Fibroblast of lung (primary cell): ENCODE measurements at regions not wholly inside any gene's neighbourhood (a gene's known extent, or its start where the extent isn't known, plus 50 kb on each side); places are given as distances from the start of the nearest gene placed in this dataset.

Experiments used
- DNase-seq, 2 donors: peaks; one replicate each; pipeline versions ENCODE4 v3.0.0 to v3.0.0-alpha.2; 2010; ENCODE audit warnings: low read depth in 2 of 2
- H2AFZ ChIP-seq: 2 replicates; pipeline ENCODE4 v1.5.1; 2012; ENCODE audit warnings: low read length, control low read depth, inconsistent platforms
- H3K27ac ChIP-seq: 2 replicates; pipeline ENCODE4 v1.5.1; 2011; ENCODE audit warnings: low read length, control low read depth; ENCODE audit not compliant: insufficient read depth
- H3K27me3 ChIP-seq: 2 replicates; pipeline ENCODE4 v1.5.1; 2011; ENCODE audit warnings: mild to moderate bottlenecking, low read length; ENCODE audit not compliant: control insufficient read depth, insufficient read depth
- H3K36me3 ChIP-seq: 2 replicates; pipeline ENCODE4 v1.5.1; 2011; ENCODE audit warnings: low read length; ENCODE audit not compliant: control insufficient read depth, insufficient read depth
- H3K4me1 ChIP-seq: 2 replicates; pipeline ENCODE4 v1.5.1; 2011; ENCODE audit warnings: low read length; ENCODE audit not compliant: control insufficient read depth, insufficient read depth; ENCODE audit errors: extremely low read depth
- H3K4me2 ChIP-seq: 2 replicates; pipeline ENCODE4 v1.5.1; 2011; ENCODE audit warnings: low read length, control low read depth; ENCODE audit not compliant: insufficient read depth; ENCODE audit errors: extremely low read depth
- H3K4me3 ChIP-seq, 4 experiments: fragments of 200-600 bp in 1 of 4; sonication (generic) in 1 of 4; replicated peaks in 1 of 4; 2 replicates each; pipeline ENCODE4 v1.5.1; 2011 to 2016; ENCODE audit warnings: low read length in 4 of 4, low read depth in 3 of 4, mild to moderate bottlenecking in 3 of 4, control low read depth in 2 of 4, inconsistent platforms in 1 of 4, mixed read lengths in 1 of 4; ENCODE audit not compliant: insufficient read depth in 1 of 4; ENCODE audit errors: control extremely low read depth in 1 of 4
- H3K79me2 ChIP-seq: 2 replicates; pipeline ENCODE4 v1.5.1; 2012; ENCODE audit warnings: mild to moderate bottlenecking, low read length, inconsistent platforms; ENCODE audit not compliant: control insufficient read depth, insufficient read depth
- H3K9ac ChIP-seq: 2 replicates; pipeline ENCODE4 v1.5.1; 2011; ENCODE audit warnings: mild to moderate bottlenecking, low read length, control low read depth; ENCODE audit not compliant: insufficient read depth
- H3K9me3 ChIP-seq: 2 replicates; pipeline ENCODE4 v1.5.1; 2012; ENCODE audit warnings: low read depth, low read length; ENCODE audit not compliant: control insufficient read depth, insufficient read depth
- H4K20me1 ChIP-seq: 2 replicates; pipeline ENCODE4 v1.5.1; 2011; ENCODE audit warnings: low read length; ENCODE audit not compliant: control insufficient read depth, insufficient read depth; ENCODE audit errors: extremely low read depth
- CTCF ChIP-seq, 2 donors: IDR thresholded peaks in 1 of 2; conservative IDR thresholded peaks in 1 of 2; 1 replicate in 1 of 2; 2 replicates in 1 of 2; pipeline ENCODE4 v1.5.1; 2011 to 2012; ENCODE audit warnings: low read length in 2 of 2, control low read depth in 1 of 2, inconsistent platforms in 1 of 2, low read depth in 1 of 2, mild to moderate bottlenecking in 1 of 2
- EZH2 ChIP-seq: IDR thresholded peaks from 2 replicates; pipeline ENCODE4 v1.5.1; 2012; ENCODE audit warnings: low read length, control low read depth, mild to moderate bottlenecking; ENCODE audit errors: missing control alignments

GRCh38 chr21:19577381-19577780 lies 1173.8 kb upstream of the TMPRSS15 start:
- no peak overlapping the region for H3K27ac ChIP-seq
- TF ChIP-seq EZH2 = no peak
- TF ChIP-seq CTCF (conservative IDR thresholded peaks at IDR 0.05 in 1 of 2, IDR thresholded peaks at IDR 0.05 in 1 of 2; ENCODE audit: low read depth in 1 of 2, low read length in 2 of 2) = no peak
- DNase-seq = no peak
- no peaks in the 10 kb centered on the region for H3K9me3 ChIP-seq
- H3K4me3 ChIP-seq = no peak overlapping the region
- H3K4me2 ChIP-seq = no peak overlapping the region
- no peak overlapping the region for H2AFZ ChIP-seq
- H4K20me1 ChIP-seq = no peaks in the 10 kb centered on the region
- no peaks in the 10 kb centered on the region for H3K36me3 ChIP-seq
- no peaks in the 10 kb centered on the region for H3K4me1 ChIP-seq
- H3K27me3 ChIP-seq = no peaks in the 10 kb centered on the region
- H3K9ac ChIP-seq = no peak overlapping the region
- no peaks in the 10 kb centered on the region for H3K79me2 ChIP-seq

GRCh38 chr21:19590044-19590443 lies 1186.5 kb upstream of the TMPRSS15 start:
- Histone ChIP-seq H4K20me1 (no peaks in the 10 kb centered on the region), H3K4me2 (no peak overlapping the region), H3K4me3 (no peak overlapping the region), H3K9ac (no peak overlapping the region), H2AFZ (no peak overlapping the region), H3K27me3 (no peaks in the 10 kb centered on the region), H3K4me1 (no peaks in the 10 kb centered on the region), H3K9me3 (no peaks in the 10 kb centered on the region), H3K36me3 (no peaks in the 10 kb centered on the region), H3K27ac (no peak overlapping the region), H3K79me2 (no peaks in the 10 kb centered on the region)
- TF ChIP-seq EZH2 = no peak
- no peak for TF ChIP-seq CTCF (conservative IDR thresholded peaks at IDR 0.05 in 1 of 2, IDR thresholded peaks at IDR 0.05 in 1 of 2; ENCODE audit: low read depth in 1 of 2, low read length in 2 of 2)
- DNase-seq = no peak

- no peak overlapping the region for H3K4me2 ChIP-seq
- H3K4me1 ChIP-seq = no peaks in the 10 kb centered on the region
- H3K27ac ChIP-seq = no peak overlapping the region
- TF ChIP-seq CTCF (conservative IDR thresholded peaks at IDR 0.05 in 1 of 2, IDR thresholded peaks at IDR 0.05 in 1 of 2; ENCODE audit: low read depth in 1 of 2, low read length in 2 of 2) (no peak), EZH2 (no peak)
- no peak overlapping the region for H3K4me3 ChIP-seq
- no peaks in the 10 kb centered on the region for H3K36me3 ChIP-seq
- no peaks in the 10 kb centered on the region for H3K9me3 ChIP-seq
- no peaks in the 10 kb centered on the region for H3K79me2 ChIP-seq
- H2AFZ ChIP-seq = no peak overlapping the region
- no peaks in the 10 kb centered on the region for H4K20me1 ChIP-seq
- H3K9ac ChIP-seq = no peak overlapping the region
- H3K27me3 ChIP-seq = no peaks in the 10 kb centered on the region
- DNase-seq = no peak
Measured at GRCh38 chr21:19603011-19603593, 1199.5 kb upstream of the TMPRSS15 start.
